Brain microvascular endothelial cell (primary cell): ENCODE measurements at regions not wholly inside any gene's neighbourhood (a gene's known extent, or its start where the extent isn't known, plus 50 kb on each side); places are given as distances from the start of the nearest gene placed in this dataset.

ENCODE experiments used
- DNase-seq: peaks from one replicate; pipeline ENCODE4 v3.0.0-alpha.2; 2020
- H3K27ac ChIP-seq: fragments of 250-450 bp; sonication (Bioruptor Pico); 2 replicates; pipeline ENCODE4 v1.5.1; 2020; ENCODE audit warnings: mild to moderate bottlenecking, moderate library complexity
- H3K27me3 ChIP-seq: fragments of 250-450 bp; sonication (Bioruptor Pico); replicated peaks from 2 replicates; pipeline ENCODE4 v1.5.1; 2020; ENCODE audit warnings: mild to moderate bottlenecking
- H3K36me3 ChIP-seq: fragments of 250-450 bp; sonication (Bioruptor Pico); replicated peaks from 2 replicates; pipeline ENCODE4 v1.5.1; 2020; ENCODE audit warnings: mild to moderate bottlenecking
- H3K4me3 ChIP-seq: 2 replicates; pipeline ENCODE4 v1.5.1; 2011; ENCODE audit warnings: low read depth, mild to moderate bottlenecking, control low read depth, low read length, moderate library complexity
- CTCF ChIP-seq: IDR thresholded peaks from 2 replicates; pipeline ENCODE4 v1.5.1; 2011; ENCODE audit warnings: low read depth, mild to moderate bottlenecking, moderate library complexity, low read length, control low read depth, inconsistent platforms; ENCODE audit errors: missing control alignments
- in situ Hi-C: cut with HindIII; loops from 2 replicates; pipeline ENCODE4 v1.10.0; 2017; ENCODE audit warnings: low sequenced_read_pairs, low pct_ligation_motif_present

- no peaks in the 10 kb centered on the region for H3K36me3 ChIP-seq
These were observed 113.5 kb upstream of the IL12A start for GRCh38 chr3:159875116-159875515.

DNA sequence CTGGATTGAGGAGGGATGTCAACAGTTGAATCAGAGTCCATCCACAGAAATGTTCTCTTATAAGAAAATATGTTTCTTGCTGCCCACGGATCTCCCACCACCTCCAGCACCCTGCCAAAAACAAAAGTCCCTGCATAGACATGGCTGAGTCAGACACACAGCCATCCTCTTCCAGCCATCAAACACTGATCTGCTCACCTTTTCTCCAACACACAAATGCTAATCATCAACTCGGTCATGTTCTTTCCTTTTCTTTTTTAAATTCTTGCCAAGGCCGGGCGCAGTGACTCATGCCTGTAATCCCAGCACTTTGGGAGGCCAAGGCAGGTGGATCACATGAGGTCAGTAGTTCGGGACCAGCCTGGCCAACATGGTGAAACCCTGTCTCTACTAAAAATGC, 110.7 kb upstream of the IL12A start:
- H3K36me3 ChIP-seq = no peaks in the 10 kb centered on the region
- no peak overlapping the region for H3K27ac ChIP-seq
- in situ Hi-C loops = no loop called here
- H3K27me3 ChIP-seq = no peaks in the 10 kb centered on the region
- no peak for TF ChIP-seq CTCF
- H3K4me3 ChIP-seq = no peak overlapping the region
- no peak for DNase-seq

More at GRCh38 chr3:159875116-159875515, 113.5 kb upstream of the IL12A start:
- no peaks in the 10 kb centered on the region for H3K27me3 ChIP-seq
- DNase-seq = no peak
- H3K27ac ChIP-seq = no peak overlapping the region
- TF ChIP-seq CTCF = no peak
- H3K4me3 ChIP-seq = no peak overlapping the region
- in situ Hi-C loops = no loop called here

- no peak for DNase-seq
- no peak for TF ChIP-seq CTCF
- no peak overlapping the region for H3K27ac ChIP-seq
- H3K36me3 ChIP-seq = no peaks in the 10 kb centered on the region
- in situ Hi-C loops = no loop called here
- H3K27me3 ChIP-seq = no peaks in the 10 kb centered on the region
- H3K4me3 ChIP-seq = no peak overlapping the region
These were observed 109.5 kb upstream of the IL12A start for GRCh38 chr3:159879146-159879545.

DNA sequence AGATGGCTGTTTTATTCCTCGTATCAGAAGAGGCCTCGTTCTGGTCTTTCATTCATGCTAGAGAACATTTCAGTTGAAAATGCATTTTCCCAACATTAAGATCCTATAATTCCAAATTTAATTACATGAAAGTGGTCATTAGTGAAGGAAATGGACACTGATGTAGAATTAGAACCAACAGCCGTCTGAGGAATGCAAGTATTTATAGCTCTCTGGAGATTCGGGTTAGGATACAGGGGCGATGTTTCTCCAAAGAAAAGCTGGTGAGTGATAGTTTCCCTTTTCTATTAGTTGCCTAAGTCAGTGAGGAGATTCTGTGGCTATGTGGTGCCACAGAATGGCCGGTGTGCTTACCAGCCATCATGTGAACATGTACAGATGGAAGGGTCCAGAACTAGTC, 109.0 kb upstream of the IL12A start:
- Histone ChIP-seq H3K27ac (no peak overlapping the region), H3K27me3 (no peaks in the 10 kb centered on the region), H3K4me3 (no peak overlapping the region), H3K36me3 (no peaks in the 10 kb centered on the region)
- in situ Hi-C loops = no loop called here
- DNase-seq = no peak
- no peak for TF ChIP-seq CTCF

- Histone ChIP-seq H3K4me3 (no peak overlapping the region), H3K27me3 (no peaks in the 10 kb centered on the region), H3K27ac (no peak overlapping the region), H3K36me3 (no peaks in the 10 kb centered on the region)
- no peak for DNase-seq
- no peak for TF ChIP-seq CTCF
- in situ Hi-C loops = no loop called here
These were observed 107.4 kb upstream of the IL12A start for GRCh38 chr3:159881208-159881607.

DNA sequence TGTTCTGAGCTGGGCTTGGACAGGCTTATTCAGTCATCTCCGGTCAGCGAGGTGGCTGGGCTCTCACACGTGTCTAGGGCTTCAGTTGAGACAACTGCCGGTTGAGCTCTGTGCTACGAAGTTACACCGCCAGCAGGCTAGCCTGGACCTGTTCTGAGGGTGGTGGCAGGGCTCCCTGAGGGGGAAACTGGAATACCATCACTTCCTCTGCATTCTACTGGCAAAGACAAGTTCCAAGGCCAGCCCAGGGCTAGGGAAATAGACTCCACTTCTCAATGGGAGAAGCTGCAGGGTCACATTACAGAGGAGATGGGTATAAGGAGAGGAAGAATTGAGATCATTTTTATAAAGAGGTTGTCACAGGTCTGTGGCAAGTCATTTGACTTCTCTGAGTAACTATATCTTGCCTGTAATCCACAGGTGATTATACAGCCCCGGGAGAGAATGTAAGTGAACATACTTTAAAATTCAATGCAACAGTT, 106.8 kb upstream of the IL12A start:
- H3K4me3 ChIP-seq = no peak overlapping the region
- no peak for TF ChIP-seq CTCF
- in situ Hi-C loops = no loop called here
- no peak for DNase-seq
- no peaks in the 10 kb centered on the region for H3K36me3 ChIP-seq
- no peaks in the 10 kb centered on the region for H3K27me3 ChIP-seq
- no peak overlapping the region for H3K27ac ChIP-seq
